ENCODE measurements at regions not wholly inside any gene's neighbourhood (a gene's known extent, or its start where the extent isn't known, plus 50 kb on each side); places are given as distances from the start of the nearest gene placed in this dataset.

- TF ChIP-seq ERG (CRISPR knock-in tag; IDR thresholded peaks at IDR 0.05), result no peak
These were observed 54.9 kb upstream of the C4orf54 start (continued) for GRCh38 chr4:99712530-99712929.

DNA sequence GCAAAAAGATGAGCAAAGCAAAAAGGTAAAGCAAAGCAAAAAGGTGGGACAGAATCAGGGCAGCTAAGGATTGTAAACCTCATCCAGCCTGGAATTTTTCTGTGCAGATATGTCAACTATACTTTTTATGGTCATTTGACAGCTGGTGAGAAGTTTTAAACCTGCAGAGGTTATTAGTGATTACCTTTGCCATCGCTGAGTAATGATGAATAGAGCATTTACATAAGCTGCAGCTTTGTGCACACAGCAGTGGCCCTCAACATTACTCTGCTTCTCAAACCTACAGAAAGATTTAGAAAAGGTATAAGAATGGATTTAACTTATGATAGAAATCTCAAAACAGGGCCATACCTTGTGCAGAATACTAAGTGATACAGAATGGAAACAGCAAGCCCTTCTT, 54.5 kb upstream of the C4orf54 start:
- Mint-ChIP-seq H3K4me3 (no peak overlapping the region), H3K9me3 (no peaks in the 10 kb centered on the region), H3K36me3 (no peaks in the 10 kb centered on the region), H3K27me3 (ENCODE audit: low read depth) (no peaks in the 10 kb centered on the region), H3K27ac (no peak overlapping the region), H3K4me1 (peaks cover 6% of the 10 kb centered on the region)
- CTCF ChIA-PET, result interaction anchor here (0.9 to 1.7 kb wide), 2 partner anchors 12 to 100 kb away, joined by 3 read pairs; no protein-coding TSS in a partner anchor
- POLR2A ChIA-PET, result no interaction called here
- no peak for ATAC-seq
- no peak for DNase-seq (ENCODE audit: low spot score)
- TF ChIP-seq ERG (CRISPR knock-in tag; IDR thresholded peaks at IDR 0.05) (no peak), USF2 (CRISPR knock-in tag; IDR thresholded peaks at IDR 0.05) (no peak), FOXP1 (CRISPR knock-in tag; IDR thresholded peaks at IDR 0.05; ENCODE audit: borderline replicate concordance) (no peak), SMAD4 (CRISPR knock-in tag; IDR thresholded peaks at IDR 0.05) (no peak), ZNF281 (CRISPR knock-in tag; IDR thresholded peaks at IDR 0.05) (no peak), SOX15 (CRISPR knock-in tag; IDR thresholded peaks at IDR 0.05) (no peak), CREM (CRISPR knock-in tag; IDR thresholded peaks at IDR 0.05) (no peak), NFATC4 (CRISPR knock-in tag; IDR thresholded peaks at IDR 0.05) (no peak), ZNF317 (CRISPR knock-in tag; IDR thresholded peaks at IDR 0.05; ENCODE audit: borderline replicate concordance, low read depth) (no peak), ZNF423 (CRISPR knock-in tag; IDR thresholded peaks at IDR 0.05) (no peak)
- TF ChIP-seq, protein P1, sequence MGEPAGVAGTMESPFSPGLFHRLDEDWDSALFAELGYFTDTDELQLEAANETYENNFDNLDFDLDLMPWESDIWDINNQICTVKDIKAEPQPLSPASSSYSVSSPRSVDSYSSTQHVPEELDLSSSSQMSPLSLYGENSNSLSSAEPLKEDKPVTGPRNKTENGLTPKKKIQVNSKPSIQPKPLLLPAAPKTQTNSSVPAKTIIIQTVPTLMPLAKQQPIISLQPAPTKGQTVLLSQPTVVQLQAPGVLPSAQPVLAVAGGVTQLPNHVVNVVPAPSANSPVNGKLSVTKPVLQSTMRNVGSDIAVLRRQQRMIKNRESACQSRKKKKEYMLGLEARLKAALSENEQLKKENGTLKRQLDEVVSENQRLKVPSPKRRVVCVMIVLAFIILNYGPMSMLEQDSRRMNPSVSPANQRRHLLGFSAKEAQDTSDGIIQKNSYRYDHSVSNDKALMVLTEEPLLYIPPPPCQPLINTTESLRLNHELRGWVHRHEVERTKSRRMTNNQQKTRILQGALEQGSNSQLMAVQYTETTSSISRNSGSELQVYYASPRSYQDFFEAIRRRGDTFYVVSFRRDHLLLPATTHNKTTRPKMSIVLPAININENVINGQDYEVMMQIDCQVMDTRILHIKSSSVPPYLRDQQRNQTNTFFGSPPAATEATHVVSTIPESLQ (CRISPR knock-in tag; IDR thresholded peaks at IDR 0.05), result no peak
- TF ChIP-seq, protein P2, sequence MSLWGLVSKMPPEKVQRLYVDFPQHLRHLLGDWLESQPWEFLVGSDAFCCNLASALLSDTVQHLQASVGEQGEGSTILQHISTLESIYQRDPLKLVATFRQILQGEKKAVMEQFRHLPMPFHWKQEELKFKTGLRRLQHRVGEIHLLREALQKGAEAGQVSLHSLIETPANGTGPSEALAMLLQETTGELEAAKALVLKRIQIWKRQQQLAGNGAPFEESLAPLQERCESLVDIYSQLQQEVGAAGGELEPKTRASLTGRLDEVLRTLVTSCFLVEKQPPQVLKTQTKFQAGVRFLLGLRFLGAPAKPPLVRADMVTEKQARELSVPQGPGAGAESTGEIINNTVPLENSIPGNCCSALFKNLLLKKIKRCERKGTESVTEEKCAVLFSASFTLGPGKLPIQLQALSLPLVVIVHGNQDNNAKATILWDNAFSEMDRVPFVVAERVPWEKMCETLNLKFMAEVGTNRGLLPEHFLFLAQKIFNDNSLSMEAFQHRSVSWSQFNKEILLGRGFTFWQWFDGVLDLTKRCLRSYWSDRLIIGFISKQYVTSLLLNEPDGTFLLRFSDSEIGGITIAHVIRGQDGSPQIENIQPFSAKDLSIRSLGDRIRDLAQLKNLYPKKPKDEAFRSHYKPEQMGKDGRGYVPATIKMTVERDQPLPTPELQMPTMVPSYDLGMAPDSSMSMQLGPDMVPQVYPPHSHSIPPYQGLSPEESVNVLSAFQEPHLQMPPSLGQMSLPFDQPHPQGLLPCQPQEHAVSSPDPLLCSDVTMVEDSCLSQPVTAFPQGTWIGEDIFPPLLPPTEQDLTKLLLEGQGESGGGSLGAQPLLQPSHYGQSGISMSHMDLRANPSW (CRISPR knock-in tag; conservative IDR thresholded peaks at IDR 0.05; ENCODE audit: low read depth), result no peak

DNA sequence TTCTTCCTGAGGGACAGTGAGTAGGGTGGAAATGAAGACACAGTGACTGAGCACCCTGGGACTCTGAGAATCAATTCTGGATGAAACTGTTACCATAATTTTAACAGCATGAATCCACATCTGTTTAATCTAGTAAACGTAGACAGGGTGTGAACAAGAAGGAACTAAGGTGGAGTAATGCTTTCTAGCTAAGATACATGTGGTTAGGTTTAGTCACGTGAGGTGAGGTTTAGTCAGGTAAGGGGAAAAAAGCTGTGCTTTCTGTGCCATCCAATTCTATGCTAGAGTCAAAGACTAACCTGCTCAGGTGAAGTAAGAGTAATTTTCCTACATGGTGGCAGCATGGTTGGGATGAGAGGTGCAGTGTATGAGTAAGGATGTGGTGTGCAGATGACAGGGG, 54.0 kb upstream of the C4orf54 start:
- Mint-ChIP-seq H3K27ac (no peak overlapping the region), H3K9me3 (no peaks in the 10 kb centered on the region), H3K36me3 (no peaks in the 10 kb centered on the region), H3K27me3 (ENCODE audit: low read depth) (no peaks in the 10 kb centered on the region), H3K4me1 (peaks cover 3% of the 10 kb centered on the region; the same call in 1 of the 2 replicates), H3K4me3 (no peak overlapping the region)
- ChIA-PET POLR2A (no interaction called here), CTCF (interaction anchor here (0.9 to 1.7 kb wide), 2 partner anchors 12 to 100 kb away, joined by 3 read pairs; no protein-coding TSS in a partner anchor)
- no peak for DNase-seq (ENCODE audit: low spot score)
- no peak for ATAC-seq
- TF ChIP-seq FOXP1 (CRISPR knock-in tag; IDR thresholded peaks at IDR 0.05; ENCODE audit: borderline replicate concordance), result no peak
